SK-N-SH (cell line): ENCODE measurements at regions not wholly inside any gene's neighbourhood (a gene's known extent, or its start where the extent isn't known, plus 50 kb on each side); places are given as distances from the start of the nearest gene placed in this dataset.

Source experiments
- CTCF ChIP-seq: fragments of 200-600 bp; sonication (generic); IDR thresholded peaks from 2 replicates; pipeline ENCODE4 v1.6.1; 2017; ENCODE audit warnings: antibody characterized with exemption, mild to moderate bottlenecking, moderate library complexity
- EZH2phosphoT487 ChIP-seq: fragments of 200-600 bp; sonication (generic); IDR thresholded peaks from 2 replicates; pipeline ENCODE4 v1.6.1; 2017; ENCODE audit warnings: low read depth, mixed run types, mild to moderate bottlenecking, antibody characterized with exemption, moderate library complexity, borderline replicate concordance
- TF ChIP-seq, protein P1 (sequence below): IDR thresholded peaks from 2 replicates; pipeline ENCODE4 v1.4.0; 2012; ENCODE audit warnings: low read depth

DNA sequence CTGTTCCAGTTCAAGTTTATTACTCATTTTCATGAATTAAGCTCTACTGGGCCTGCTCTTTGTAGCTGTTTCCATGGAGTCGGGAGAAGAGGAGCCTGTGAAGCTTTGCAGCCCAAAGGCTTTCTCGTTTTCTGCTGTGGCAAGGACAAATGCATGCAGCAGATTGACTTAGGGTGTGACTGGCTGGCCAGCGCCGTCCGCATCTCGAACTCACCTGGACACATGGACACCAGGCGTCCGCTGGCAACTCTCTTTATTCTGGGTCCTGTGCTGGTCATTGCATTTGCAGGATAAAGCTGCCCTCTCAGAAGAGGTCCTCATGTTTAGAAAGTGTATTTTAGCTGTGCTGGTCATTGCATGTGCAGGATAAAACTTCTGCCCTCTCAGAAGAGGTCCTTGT lies 350.4 kb downstream of the TMEM121 start:
- TF ChIP-seq, protein P1, sequence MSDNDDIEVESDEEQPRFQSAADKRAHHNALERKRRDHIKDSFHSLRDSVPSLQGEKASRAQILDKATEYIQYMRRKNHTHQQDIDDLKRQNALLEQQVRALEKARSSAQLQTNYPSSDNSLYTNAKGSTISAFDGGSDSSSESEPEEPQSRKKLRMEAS: no peak
- no peak for TF ChIP-seq EZH2phosphoT487
- no peak for TF ChIP-seq CTCF
